ENCODE measurements at regions not wholly inside any gene's neighbourhood (a gene's known extent, or its start where the extent isn't known, plus 50 kb on each side); places are given as distances from the start of the nearest gene placed in this dataset.

DNA sequence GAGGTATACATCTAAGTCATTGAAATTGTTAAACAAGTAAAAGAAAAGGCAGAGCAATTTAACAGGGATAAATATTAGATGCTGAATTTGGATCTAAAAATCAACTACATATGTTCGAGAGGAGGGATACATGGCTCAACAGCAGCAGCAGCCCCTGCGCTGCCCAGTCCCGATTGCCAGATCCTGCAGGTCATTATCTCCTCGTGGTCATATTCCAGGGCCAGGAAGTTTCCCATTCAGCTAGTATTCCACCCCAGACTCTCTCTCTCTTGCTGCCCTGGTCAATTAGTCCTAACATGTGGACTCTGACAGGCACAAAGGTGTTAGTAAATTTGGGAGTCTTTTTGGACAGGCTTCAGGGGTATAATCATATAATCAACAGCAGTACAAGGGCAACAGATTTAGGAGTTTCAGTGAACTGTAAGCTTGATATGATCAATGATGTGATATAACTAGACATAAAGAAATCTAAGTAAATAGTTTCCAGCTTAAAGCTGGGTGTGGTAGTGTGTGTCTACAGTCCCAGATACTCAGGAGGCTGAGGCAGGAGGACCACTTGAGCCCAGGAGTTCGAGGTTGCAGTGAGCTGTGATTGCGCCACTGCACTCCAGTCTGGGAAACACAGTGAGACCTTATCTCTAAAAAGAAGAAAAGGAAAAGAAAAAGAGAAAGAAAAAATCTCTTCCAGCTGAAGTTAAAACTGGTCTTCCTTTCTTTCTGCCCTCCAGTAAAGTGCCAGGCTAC lies 96.5 kb upstream of the MED13 start:
- TF ChIP-seq EP300 (IDR thresholded peaks at IDR 0.05) (no peak), CTCF (IDR thresholded peaks at IDR 0.05) (no peak), POLR2AphosphoS5 (IDR thresholded peaks at IDR 0.05) (no peak), POLR2A (IDR thresholded peaks at IDR 0.05) (no peak)
- peaks cover 3% of the 10 kb centered on the region for H3K27me3 ChIP-seq
- no peak for ATAC-seq
- H3K4me3 ChIP-seq, result no peak overlapping the region
- no peaks in the 10 kb centered on the region for H3K9me3 ChIP-seq
- 55 to 81% methylated on average over 4 to 6 of the region's 6 CpGs for WGBS, 2 donors (ENCODE audit: low coverage in 1 of 2)
- no peaks in the 10 kb centered on the region for H3K36me3 ChIP-seq
- H3K4me1 ChIP-seq, result no peaks in the 10 kb centered on the region
- H3K27ac ChIP-seq, result no peak overlapping the region

DNA sequence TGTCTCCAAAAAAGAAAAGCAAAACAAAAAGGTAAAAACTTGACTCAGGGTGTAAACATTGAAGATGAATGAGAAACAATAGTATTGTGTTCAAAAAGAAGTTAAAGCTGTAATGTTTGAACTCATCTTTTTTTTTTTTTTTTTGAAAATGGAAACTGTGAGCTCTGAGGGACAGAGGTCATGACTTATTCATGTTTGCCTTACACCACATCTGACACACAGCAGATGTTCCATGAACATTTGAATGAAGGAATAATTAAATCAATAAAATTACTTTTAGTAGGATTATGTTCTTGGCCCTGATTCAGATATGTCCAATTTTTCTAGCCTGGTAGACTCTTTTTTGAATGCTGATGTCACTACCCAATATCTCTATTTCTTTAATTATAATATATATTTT lies 95.7 kb upstream of the MED13 start:
- H3K4me1 ChIP-seq, result no peaks in the 10 kb centered on the region
- H3K9me3 ChIP-seq, result no peaks in the 10 kb centered on the region
- TF ChIP-seq EP300 (IDR thresholded peaks at IDR 0.05) (no peak), CTCF (IDR thresholded peaks at IDR 0.05) (no peak), POLR2A (IDR thresholded peaks at IDR 0.05) (no peak), POLR2AphosphoS5 (IDR thresholded peaks at IDR 0.05) (no peak)
- H3K4me3 ChIP-seq, result no peak overlapping the region
- H3K36me3 ChIP-seq, result no peaks in the 10 kb centered on the region
- ATAC-seq, result no peak
- peaks cover 3% of the 10 kb centered on the region for H3K27me3 ChIP-seq
- H3K27ac ChIP-seq, result no peak overlapping the region

- TF ChIP-seq EP300 (IDR thresholded peaks at IDR 0.05) (no peak), CTCF (IDR thresholded peaks at IDR 0.05) (no peak), POLR2AphosphoS5 (IDR thresholded peaks at IDR 0.05) (no peak), POLR2A (IDR thresholded peaks at IDR 0.05) (no peak)
- Histone ChIP-seq H3K4me1 (no peaks in the 10 kb centered on the region), H3K36me3 (no peaks in the 10 kb centered on the region), H3K27ac (no peak overlapping the region), H3K27me3 (peaks cover 3% of the 10 kb centered on the region), H3K4me3 (no peak overlapping the region), H3K9me3 (no peaks in the 10 kb centered on the region)
- 87% methylated on average over 2 of the region's 2 CpGs; no CpG with 5 or more reads in 1 of the 2 donors for WGBS, 2 donors (ENCODE audit: low coverage in 1 of 2)
- no peak for ATAC-seq
Observed at GRCh38 chr17:62159994-62160393, 94.9 kb upstream of the MED13 start.

- no peaks in the 10 kb centered on the region for H3K9me3 ChIP-seq
- no peaks in the 10 kb centered on the region for H3K36me3 ChIP-seq
- TF ChIP-seq CTCF (IDR thresholded peaks at IDR 0.05) (no peak), EP300 (IDR thresholded peaks at IDR 0.05) (no peak), POLR2AphosphoS5 (IDR thresholded peaks at IDR 0.05) (no peak)
- H3K4me3 ChIP-seq, result no peak overlapping the region
- no peak for ATAC-seq
- H3K27me3 ChIP-seq, result peaks cover 7% of the 10 kb centered on the region
- no peak overlapping the region for H3K27ac ChIP-seq
- 0 to 20% methylated on average over 1 of the region's 1 CpG for WGBS, 2 donors (ENCODE audit: low coverage in 1 of 2)
- no peaks in the 10 kb centered on the region for H3K4me1 ChIP-seq
Observed at GRCh38 chr17:62156949-62157348, 91.9 kb upstream of the MED13 start.

- ATAC-seq, result no peak
- Histone ChIP-seq H3K36me3 (no peaks in the 10 kb centered on the region), H3K4me1 (no peaks in the 10 kb centered on the region), H3K27ac (no peak overlapping the region), H3K9me3 (no peaks in the 10 kb centered on the region), H3K4me3 (no peak overlapping the region), H3K27me3 (peaks cover 4% of the 10 kb centered on the region)
- WGBS, 2 donors (ENCODE audit: low coverage in 1 of 2), result 34 to 52% methylated on average over 2 of the region's 2 CpGs
- TF ChIP-seq EP300 (IDR thresholded peaks at IDR 0.05), result no peak
- no peak for TF ChIP-seq POLR2AphosphoS5 (IDR thresholded peaks at IDR 0.05)
- TF ChIP-seq CTCF (IDR thresholded peaks at IDR 0.05), result no peak
- no peak for TF ChIP-seq POLR2A (IDR thresholded peaks at IDR 0.05)
Observed at GRCh38 chr17:62154909-62155308, 89.8 kb upstream of the MED13 start.

Measured in gastroesophageal sphincter (tissue), 4 donors.